K562 (cell line): ENCODE measurements at regions not wholly inside any gene's neighbourhood (a gene's known extent, or its start where the extent isn't known, plus 50 kb on each side); places are given as distances from the start of the nearest gene placed in this dataset.

ENCODE experiments used
- ATAC-seq: fragments of 200-7000 bp; cut with Tn5 transposase; 3 replicates; pipeline ENCODE4 v1.9.1; 2020; ENCODE audit warnings: moderate library complexity
- BruUV-seq: library from RNA; stranded (reverse); fragments of 400-500 nt; replicated peaks from 2 replicates; lab custom pipeline; 2021; lab: Mats Ljungman, UMichigan
- CTCF ChIA-PET: fragments of 300-600 bp; formaldehyde crosslinking; extraction: SDS; loops from one replicate; lab custom pipeline; 2021; ENCODE audit warnings: low intra/inter-chr PET ratio; lab: Yijun Ruan, JAX
- POLR2A ChIA-PET: fragments of 300-600, 350-650 bp; sonication (Branson Sonifier 250); formaldehyde crosslinking; extraction: SDS; loops from one replicate; lab custom pipeline; 2021; ENCODE audit warnings: antibody characterized with exemption, inconsistent platforms; lab: Yijun Ruan, JAX
- DNase-seq, 4 experiments: peaks; one replicate each; pipeline versions ENCODE4 v3.0.0 to v3.0.0-alpha.2; 2011 to 2018; ENCODE audit warnings: low spot score in 3 of 4, mixed read lengths in 3 of 4; ENCODE audit errors: extremely low read depth in 1 of 4
- FAIRE-seq: peaks from 2 replicates; lab custom pipeline; 2011; peaks lifted over from hg19 to GRCh38; lab: Jason Lieb, UNC
- H2AFZ ChIP-seq: 2 replicates; pipeline ENCODE4 v1.6.0; 2011; ENCODE audit warnings: low read depth, low read length, control low read depth, inconsistent platforms
- H3K27ac ChIP-seq: fragments of 200-600 bp; 3 replicates; pipeline ENCODE4 v1.8.0; 2011; ENCODE audit warnings: low read depth, mild to moderate bottlenecking, control low read depth, inconsistent platforms, low read length, moderate library complexity, mixed read lengths; ENCODE audit errors: extremely low read depth
- H3K27me3 ChIP-seq, 2 experiments: fragments of 300-600 bp in 1 of 2; 2 replicates in 1 of 2; 3 replicates in 1 of 2; pipeline versions ENCODE4 v1.6.0 to v1.8.0; 2011; ENCODE audit warnings: inconsistent platforms in 2 of 2, low read length in 2 of 2, mild to moderate bottlenecking in 1 of 2, mixed read lengths in 1 of 2, moderate library complexity in 1 of 2; ENCODE audit not compliant: control insufficient read depth in 2 of 2, insufficient read depth in 2 of 2
- H3K36me3 ChIP-seq: fragments of 300-600 bp; 3 replicates; pipeline ENCODE4 v1.8.0; 2011; ENCODE audit warnings: mild to moderate bottlenecking, low read length, inconsistent platforms; ENCODE audit not compliant: control insufficient read depth, insufficient read depth
- H3K4me1 ChIP-seq, 2 experiments: fragments of 200-600 bp in 1 of 2; replicated peaks in 1 of 2; 2 replicates in 1 of 2; 3 replicates in 1 of 2; pipeline versions ENCODE4 v1.5.1 to v1.8.0; 2011; ENCODE audit warnings: inconsistent platforms in 2 of 2, low read length in 2 of 2, mild to moderate bottlenecking in 1 of 2, mixed read lengths in 1 of 2, moderate library complexity in 1 of 2; ENCODE audit not compliant: control insufficient read depth in 2 of 2, insufficient read depth in 2 of 2
- H3K4me2 ChIP-seq: 2 replicates; pipeline ENCODE4 v1.6.1; 2011; ENCODE audit warnings: low read length, control low read depth, inconsistent platforms, mixed read lengths; ENCODE audit not compliant: insufficient read depth
- H3K4me3 ChIP-seq: fragments of 200-600 bp; sonication (generic), shearing (Covaris generic); 2 replicates; pipeline ENCODE4 v1.5.1; 2016; ENCODE audit warnings: control low read depth, inconsistent platforms
- H3K79me2 ChIP-seq: fragments of 200-600 bp; 3 replicates; pipeline ENCODE4 v1.8.0; 2011; ENCODE audit warnings: low read length, inconsistent platforms; ENCODE audit not compliant: control insufficient read depth, insufficient read depth
- H3K9ac ChIP-seq, 2 experiments: 2 replicates each; pipeline versions ENCODE4 v1.6.0 to v1.6.1; 2011; ENCODE audit warnings: low read depth in 2 of 2, low read length in 2 of 2, control low read depth in 1 of 2, inconsistent platforms in 1 of 2, mild to moderate bottlenecking in 1 of 2, mixed read lengths in 1 of 2; ENCODE audit not compliant: insufficient read depth in 1 of 2
- H3K9me1 ChIP-seq: one replicate; pipeline ENCODE4 v1.6.0; 2011; ENCODE audit warnings: inconsistent platforms, mild to moderate bottlenecking, low read length, moderate library complexity; ENCODE audit not compliant: control insufficient read depth, insufficient read depth
- H3K9me3 ChIP-seq: replicated peaks from 2 replicates; pipeline ENCODE4 v1.5.1; 2011; ENCODE audit warnings: low read depth, low read length, inconsistent platforms; ENCODE audit not compliant: control insufficient read depth, insufficient read depth
- H4K20me1 ChIP-seq: replicated peaks from 2 replicates; pipeline ENCODE4 v1.6.1; 2011; ENCODE audit warnings: low read length, inconsistent platforms, mixed read lengths; ENCODE audit not compliant: control insufficient read depth, insufficient read depth
- AFF4 ChIP-seq: sonication (generic); formaldehyde crosslinking; IDR thresholded peaks from 2 replicates; pipeline ENCODE4 v1.8.0; 2023; ENCODE audit warnings: mild to moderate bottlenecking, missing genetic modification reagents
- EP300 ChIP-seq: IDR thresholded peaks from 2 replicates; pipeline ENCODE4 v1.6.1; 2012; ENCODE audit warnings: low read length, improper control_type of control experiment
- MAZ ChIP-seq, 2 experiments: fragments of 450-650 bp in 1 of 2; sonication (generic) in 1 of 2; formaldehyde crosslinking; IDR thresholded peaks in 1 of 2; conservative IDR thresholded peaks in 1 of 2; 2 replicates each; pipeline versions ENCODE4 v1.4.0 to v1.5.0; 2020; ENCODE audit warnings: mild to moderate bottlenecking in 1 of 2, missing genetic modification reagents in 1 of 2
- ZNF445 ChIP-seq: fragments of 250-450 bp; sonication (Bioruptor Pico); IDR thresholded peaks from 2 replicates; pipeline ENCODE4 v1.4.0; 2020; ENCODE audit warnings: low read depth, mild to moderate bottlenecking, moderate library complexity
- WGBS: fragments of 100-300 bp; shearing (Covaris generic); methylation state at CpG from one replicate; pipeline ENCODE4 v1.1.6; 2016; ENCODE audit warnings: low coverage, mixed read lengths; ENCODE audit not compliant: insufficient coverage; ENCODE audit errors: missing lambda C conversion rate; 5-methylcytosine and 5-hydroxymethylcytosine counted together
- in situ Hi-C: fragments of 300-500 bp; cut with MboI; formaldehyde crosslinking; loops from 4 replicates; pipeline ENCODE4 v1.15.0; 2018; ENCODE audit warnings: inconsistent platforms, mixed read lengths
- intact Hi-C: fragments of 100-400 bp; cut with micrococcal nuclease; formaldehyde crosslinking; loops from 2 replicates; pipeline ENCODE4 v1.14.2; 2022

- Histone ChIP-seq H3K9me3 (no peaks in the 10 kb centered on the region), H3K4me2 (no peak overlapping the region), H2AFZ (no peak overlapping the region), H3K27ac (no peak overlapping the region), H3K27me3 (0 out of 5 replicates have a peak, but pooled peaks cover 0 to 3% of the 10 kb centered on the region in 2 experiments), H4K20me1 (no peaks in the 10 kb centered on the region), H3K4me1 (no peaks in the 10 kb centered on the region), H3K36me3 (no peaks in the 10 kb centered on the region), H3K9ac (no peak overlapping the region), H3K4me3 (no peak overlapping the region), H3K9me1 (no peaks in the 10 kb centered on the region), H3K79me2 (no peaks in the 10 kb centered on the region)
- intact Hi-C loops: no loop called here
- POLR2A ChIA-PET: no interaction called here
- FAIRE-seq: no peak
- no peak for TF ChIP-seq MAZ (CRISPR knock-in tag; conservative IDR thresholded peaks at IDR 0.05 in 1 of 2, IDR thresholded peaks at IDR 0.05 in 1 of 2)
- TF ChIP-seq EP300: no peak
- no peak for TF ChIP-seq AFF4 (CRISPR knock-in tag)
- TF ChIP-seq ZNF445 (CRISPR knock-in tag): no peak
- 3% methylated on average over 2 of the region's 2 CpGs for WGBS
- no peak for DNase-seq
- ATAC-seq: no peak
- BruUV-seq: no TSS peak
- CTCF ChIA-PET: no interaction called here
- in situ Hi-C loops: no loop called here
These were observed 112.3 kb upstream of the SFRP2 start for GRCh38 chr4:153901220-153901619.
